ENCODE measurements at regions not wholly inside any gene's neighbourhood (a gene's known extent, or its start where the extent isn't known, plus 50 kb on each side); places are given as distances from the start of the nearest gene placed in this dataset.
"Not testable (repeated sequence)": the region's sequence is repeated elsewhere in the genome, so short reads cannot be mapped to it uniquely, and the experiment has no call there.

DNA sequence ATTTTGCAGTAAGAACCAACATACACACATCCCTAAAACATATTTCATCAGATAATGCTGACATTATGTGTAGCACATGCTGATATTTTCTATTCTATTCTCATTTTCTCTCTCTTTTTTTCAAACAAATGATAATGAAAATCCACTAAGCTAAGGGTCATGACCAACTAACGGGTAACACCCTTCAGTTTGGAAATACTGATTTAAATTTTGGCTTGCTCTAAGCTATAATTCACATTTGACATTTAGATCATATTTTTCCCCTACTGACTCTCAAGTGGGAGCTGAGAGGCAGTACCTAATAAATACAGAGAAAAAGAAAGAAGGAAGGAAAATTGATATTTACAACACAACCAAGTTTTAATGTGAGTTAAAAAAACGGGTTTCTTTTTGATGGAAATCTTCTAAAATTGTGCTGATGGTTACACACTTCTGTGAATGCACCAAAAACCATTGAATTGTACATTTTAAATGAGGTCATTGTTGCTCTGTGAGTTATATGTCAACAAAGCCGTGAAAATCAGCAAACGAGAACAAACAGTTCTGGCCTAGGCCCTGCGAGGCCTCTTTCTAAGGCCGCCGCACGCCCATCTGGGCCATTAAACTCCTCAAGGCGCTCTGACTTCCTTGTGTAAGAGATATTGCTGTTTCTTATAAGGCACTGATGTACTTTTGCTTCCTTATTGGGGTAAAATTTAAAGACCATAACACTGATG lies 124.2 kb downstream of the GALR1 start:
- DNase-seq (ENCODE audit: low read depth in 2 of 2): no peak

GRCh38 chr18:77374446-77374805 lies 124.8 kb downstream of the GALR1 start:
- DNase-seq (ENCODE audit: low read depth in 2 of 2): no peak

DNA sequence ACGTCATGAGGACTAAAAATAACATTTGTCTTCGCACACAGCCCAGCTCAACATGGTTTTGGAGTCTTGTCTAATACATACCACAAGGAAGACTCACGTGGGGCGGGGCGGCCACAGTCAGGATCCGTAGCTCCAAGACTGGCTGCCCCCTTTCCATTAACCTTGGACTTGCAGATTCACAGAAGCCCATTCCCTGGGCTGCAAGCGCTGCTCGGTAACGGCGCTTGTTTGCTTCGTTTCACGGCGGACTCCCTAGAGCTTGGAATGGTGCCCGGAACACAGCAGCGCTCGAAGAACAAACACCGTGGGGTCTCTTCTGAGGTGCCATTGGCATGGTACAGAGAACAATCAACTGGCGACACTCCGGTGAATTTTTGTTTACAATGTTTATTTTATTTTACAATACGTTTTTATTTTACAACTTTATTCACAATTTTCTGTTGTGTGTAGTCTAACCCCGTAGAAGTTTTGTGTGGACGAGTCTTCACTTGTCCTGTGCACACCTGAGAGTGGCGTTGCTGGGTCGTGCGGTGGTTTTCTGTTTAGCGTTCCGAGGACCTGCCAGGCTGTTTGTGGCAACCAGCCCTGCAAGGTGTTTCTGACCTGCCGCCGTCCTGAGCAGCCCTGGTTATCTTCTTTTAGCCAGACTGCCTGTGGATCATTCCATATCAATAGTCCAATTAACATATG lies 126.5 kb downstream of the GALR1 start:
- DNase-seq (ENCODE audit: low read depth in 2 of 2): no peak

GRCh38 chr18:77376733-77377094 lies 127.1 kb downstream of the GALR1 start:
- no peak for DNase-seq (ENCODE audit: low read depth in 2 of 2)

DNA sequence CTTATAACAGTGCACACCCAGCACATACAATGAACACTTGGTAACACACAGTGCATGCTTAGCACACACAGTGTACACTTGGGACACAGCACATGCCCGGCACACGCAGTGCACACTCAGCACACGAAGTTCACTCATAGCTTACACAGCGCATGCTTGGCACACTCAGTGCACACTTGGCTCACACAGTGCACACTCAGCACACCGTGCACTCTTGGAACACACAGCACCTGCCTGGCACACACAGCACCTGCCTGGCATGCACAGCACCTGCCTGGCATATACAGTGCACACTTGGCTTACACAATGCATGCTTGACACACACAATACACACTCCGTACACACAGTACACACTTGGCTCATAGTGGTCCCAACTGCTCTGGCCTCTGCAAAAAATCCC lies 128.2 kb downstream of the GALR1 start:
- no peak for DNase-seq (ENCODE audit: low read depth in 2 of 2)

DNA sequence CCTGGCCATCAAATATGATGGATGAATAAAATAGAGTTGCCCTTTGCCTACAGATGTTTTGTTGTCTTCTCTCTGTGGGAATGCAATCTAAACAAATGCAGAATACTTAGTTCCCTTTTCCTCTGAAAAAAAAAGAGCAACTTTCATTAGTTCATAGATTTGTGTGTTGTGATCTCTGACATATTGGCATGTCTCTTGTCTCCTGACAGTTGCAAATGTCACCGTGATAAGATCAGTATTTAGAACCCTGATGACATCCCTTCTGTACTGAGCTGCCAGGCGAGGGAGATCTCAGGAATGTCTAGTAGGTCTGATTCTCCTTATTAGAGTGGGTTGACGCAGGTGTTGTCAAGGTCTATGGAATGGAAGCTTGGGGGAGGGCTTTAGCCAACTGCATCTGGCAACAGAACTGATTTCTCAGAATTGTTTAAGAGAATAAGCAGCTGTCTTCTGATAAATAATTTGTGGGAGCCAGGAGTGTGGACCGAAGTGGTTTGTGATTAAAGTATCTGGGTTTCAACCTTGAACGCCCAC lies 130.4 kb downstream of the GALR1 start:
- DNase-seq (ENCODE audit: low read depth in 2 of 2): no peak

DNA sequence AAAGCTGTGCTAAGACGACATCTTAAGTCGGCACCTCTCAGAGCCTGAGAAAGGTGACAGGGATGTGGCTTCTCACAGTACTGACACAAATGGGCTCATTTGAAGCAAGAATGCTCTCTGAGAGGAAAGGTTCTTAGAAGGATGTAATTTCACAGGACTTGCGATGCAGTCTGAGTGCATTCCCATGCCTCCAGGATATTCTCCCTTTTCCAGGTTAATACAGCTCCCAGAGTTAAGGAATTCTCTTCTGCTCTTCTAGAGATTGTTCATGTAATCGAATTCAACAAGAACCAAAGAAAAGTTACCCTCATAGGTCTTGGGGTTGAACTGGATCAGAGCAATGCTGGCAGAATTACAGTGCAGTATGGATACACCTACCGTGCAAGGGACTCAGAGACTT lies 131.0 kb downstream of the GALR1 start:
- no peak for DNase-seq (ENCODE audit: low read depth in 2 of 2)

GRCh38 chr18:77392321-77392720 lies 142.7 kb downstream of the GALR1 start:
- no peak for DNase-seq (ENCODE audit: low read depth in 2 of 2)

DNA sequence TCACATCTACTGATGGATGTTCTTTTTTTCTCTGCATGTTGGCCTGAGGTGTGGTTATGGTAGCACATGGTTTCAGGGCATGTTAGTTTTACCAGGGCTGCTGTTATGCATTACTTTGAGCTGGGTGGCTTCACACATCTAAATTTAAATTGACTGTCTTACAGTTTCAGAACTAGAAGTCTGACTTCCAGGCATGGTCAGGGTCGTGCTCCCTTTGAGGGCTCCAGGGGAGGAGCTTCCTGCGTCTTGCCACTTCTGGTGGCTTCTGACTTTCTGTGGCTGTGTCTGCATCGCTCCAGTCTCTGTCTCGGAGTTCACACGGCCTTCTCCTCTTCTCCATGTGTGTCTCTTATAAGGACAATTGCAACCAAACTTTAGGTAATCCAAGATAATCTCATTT lies 143.9 kb downstream of the GALR1 start:
- no peak for DNase-seq (ENCODE audit: low read depth in 2 of 2)

DNA sequence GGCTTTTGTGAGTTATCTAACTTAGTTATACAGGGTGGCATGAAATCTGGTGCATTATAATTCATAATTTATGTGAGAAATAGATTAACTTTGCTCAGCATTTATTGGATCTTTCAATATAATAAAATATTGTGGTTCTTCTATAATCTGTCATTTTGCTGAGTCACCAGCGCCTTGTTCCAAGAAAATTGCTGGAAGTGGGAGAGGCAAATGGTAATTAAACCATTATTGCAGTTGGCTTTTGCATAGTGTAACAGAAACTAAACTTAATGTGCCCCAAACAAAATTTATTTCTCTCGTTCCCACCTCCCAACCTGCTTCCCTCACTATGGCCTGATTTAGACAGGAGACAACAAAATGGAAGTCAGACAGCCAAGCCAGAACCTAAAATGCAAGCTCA lies 146.3 kb downstream of the GALR1 start:
- DNase-seq (ENCODE audit: low read depth in 2 of 2): no peak

- DNase-seq (ENCODE audit: low read depth in 2 of 2): no peak
Measured at GRCh38 chr18:77397056-77397455, 147.4 kb downstream of the GALR1 start.

DNA sequence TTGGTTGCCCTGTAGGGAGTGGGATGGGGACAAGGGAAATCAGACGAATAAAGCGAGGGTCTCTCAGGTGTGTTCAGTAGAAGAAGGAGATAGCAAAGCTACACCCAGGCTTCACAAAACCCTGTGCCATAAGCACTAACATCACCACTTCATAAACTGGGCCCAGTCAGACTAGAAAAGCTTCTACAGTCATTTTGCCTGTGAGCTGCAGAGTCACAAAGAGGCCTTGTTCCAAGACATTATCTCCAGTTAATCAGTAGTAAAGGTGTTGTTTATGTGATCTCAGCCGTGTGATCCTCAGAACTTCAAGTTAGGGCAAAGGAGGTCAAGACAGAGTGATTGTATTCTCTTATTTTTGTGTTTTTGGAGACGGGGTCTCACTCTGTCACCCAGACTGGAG lies 148.0 kb downstream of the GALR1 start:
- no peak for DNase-seq (ENCODE audit: low read depth in 2 of 2)

DNA sequence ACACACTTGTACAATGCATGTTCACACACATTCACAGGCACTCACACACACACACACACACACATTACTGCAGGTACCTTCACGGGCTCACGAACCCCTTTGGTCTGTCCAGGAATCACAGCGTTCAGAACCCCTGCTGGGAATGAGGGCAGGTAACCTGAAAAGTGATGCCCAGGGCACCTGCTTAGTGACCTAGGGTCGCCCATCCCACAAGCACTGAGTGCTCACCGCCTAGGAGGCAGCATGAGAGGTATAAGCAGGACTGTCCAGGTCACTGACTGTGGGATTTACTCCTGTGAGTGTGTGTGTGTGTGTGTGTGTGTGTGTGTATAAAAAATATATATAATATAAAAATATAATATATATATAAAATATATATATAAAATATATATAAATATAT lies 150.9 kb downstream of the GALR1 start:
- DNase-seq (ENCODE audit: low read depth in 2 of 2): no peak

- no peak for DNase-seq (ENCODE audit: low read depth in 2 of 2)
Measured at GRCh38 chr18:77401173-77401572, 151.5 kb downstream of the GALR1 start.

DNA sequence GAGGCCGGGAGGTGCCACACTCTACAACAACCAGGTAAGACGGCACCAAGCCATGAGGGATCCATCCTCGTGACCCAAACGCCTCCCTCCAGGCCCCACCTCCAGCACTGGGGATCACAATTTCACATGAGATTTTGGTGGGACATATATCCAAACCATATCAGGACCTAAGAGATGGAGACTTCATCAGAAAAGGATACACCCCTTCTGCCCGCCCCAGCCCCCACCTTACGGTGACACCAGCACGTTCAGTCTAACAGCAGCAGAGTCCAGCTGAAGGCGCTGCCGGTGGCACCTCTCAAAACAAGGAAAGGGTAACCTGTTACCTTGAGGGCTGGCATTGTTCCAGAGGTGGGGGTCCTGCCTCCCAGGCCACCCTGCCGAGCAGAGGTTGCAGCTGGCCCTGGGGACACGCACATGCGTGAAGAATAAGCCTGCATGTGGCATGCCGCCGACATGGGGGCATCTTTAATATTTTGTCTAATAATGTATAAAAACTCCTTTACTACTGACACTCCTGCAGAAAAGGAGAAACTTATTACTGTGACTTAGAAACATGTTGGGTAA lies 154.4 kb downstream of the GALR1 start:
- no peak for DNase-seq (ENCODE audit: low read depth in 2 of 2)

DNA sequence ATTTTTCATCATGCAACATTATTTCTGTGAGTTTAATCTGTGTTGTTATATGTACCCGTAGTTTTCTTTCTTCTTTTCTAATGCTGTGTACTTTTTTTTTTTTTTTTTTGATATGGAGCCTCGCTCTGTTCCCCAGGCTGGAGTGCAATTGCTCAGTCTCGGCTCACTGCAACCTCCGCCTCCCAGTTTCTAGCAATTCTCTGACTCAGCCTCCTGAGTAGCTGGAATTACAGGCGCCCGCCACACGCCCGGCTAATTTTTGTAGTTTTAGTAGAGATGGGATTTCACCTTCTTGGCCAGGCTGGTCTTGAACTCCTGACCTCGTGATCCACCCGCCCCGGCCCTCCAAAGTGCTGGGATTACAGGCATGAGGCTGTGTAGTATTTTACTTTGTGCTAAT lies 155.4 kb downstream of the GALR1 start:
- no peak for DNase-seq (ENCODE audit: low read depth in 2 of 2)

DNA sequence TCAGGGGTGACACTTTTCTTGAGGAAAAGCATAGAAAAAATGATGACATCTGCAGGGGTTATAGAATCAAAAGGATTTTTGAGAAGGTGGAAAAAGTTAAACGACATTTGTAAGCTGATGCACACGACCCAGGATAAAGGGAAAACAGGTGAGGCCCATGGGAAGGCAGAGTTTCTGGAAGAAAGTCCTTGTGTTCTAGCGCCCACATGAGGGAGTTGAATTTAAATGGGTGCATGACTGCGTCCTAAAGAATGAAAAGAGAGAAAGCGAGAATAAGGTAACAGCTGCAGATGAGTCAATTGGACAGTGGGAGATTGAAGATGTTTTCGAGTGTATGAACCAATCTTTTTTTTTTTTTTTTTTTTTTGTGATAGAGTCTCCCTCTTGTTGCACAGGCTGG lies 158.1 kb downstream of the GALR1 start:
- no peak for DNase-seq (ENCODE audit: low read depth in 2 of 2)

DNA sequence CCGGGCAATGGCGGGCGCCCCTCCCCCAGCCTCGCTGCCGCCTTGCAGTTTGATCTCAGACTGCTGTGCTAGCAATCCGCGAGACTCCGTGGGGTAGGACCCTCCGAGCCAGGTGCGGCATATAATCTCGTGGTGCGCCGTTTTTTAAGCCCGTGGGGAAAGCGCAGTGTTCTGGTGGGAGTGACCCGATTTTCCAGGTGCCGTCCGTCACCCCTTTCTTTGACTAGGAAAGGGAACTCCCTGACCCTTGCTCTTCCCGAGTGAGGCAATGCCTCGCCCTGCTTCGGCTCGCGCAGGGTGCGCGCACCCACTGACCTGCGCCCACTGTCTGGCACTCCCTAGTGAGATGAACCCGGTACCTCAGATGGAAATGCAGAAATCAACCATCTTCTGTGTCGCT lies 171.9 kb downstream of the GALR1 start:
- DNase-seq (ENCODE audit: low read depth in 2 of 2): not testable (repeated sequence)

GRCh38 chr18:77422974-77423867 lies 173.6 kb downstream of the GALR1 start:
- no peak for DNase-seq (ENCODE audit: low read depth in 2 of 2)

- no peak for DNase-seq (ENCODE audit: low read depth in 2 of 2)
Measured at GRCh38 chr18:77433076-77433475, 183.4 kb downstream of the GALR1 start.

GRCh38 chr18:77439888-77440287 lies 190.2 kb downstream of the GALR1 start:
- no peak for DNase-seq (ENCODE audit: low read depth in 2 of 2)

DNA sequence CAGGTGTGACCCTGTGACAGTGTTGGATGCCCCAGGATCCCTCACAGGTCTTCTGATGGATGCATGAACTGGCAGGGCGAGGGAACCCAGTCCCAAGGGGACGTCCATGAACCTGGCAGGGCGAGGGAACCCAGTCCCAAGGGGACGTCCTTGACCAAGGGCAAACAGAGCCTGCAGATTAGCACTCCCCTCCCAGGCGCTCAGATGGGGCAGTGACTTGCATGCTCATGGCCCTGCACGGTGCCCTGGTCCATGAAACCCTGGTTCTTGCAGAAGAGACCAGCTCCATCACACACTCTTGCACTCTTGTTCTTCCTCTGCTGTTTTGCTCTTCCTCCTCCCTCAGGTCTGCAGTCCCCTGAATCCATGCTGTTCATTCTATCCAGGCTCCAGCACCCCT lies 192.7 kb downstream of the GALR1 start:
- no peak for DNase-seq (ENCODE audit: low read depth in 2 of 2)

Data from stimulated activated CD8-positive, alpha-beta memory T cell treated with anti-CD3 and anti-CD28 coated beads, Interleukin-7, amount 100 ng/mL, for 4 hours (primary cell).